Fibroblast of the aortic adventitia (primary cell): ENCODE measurements at regions not wholly inside any gene's neighbourhood (a gene's known extent, or its start where the extent isn't known, plus 50 kb on each side); places are given as distances from the start of the nearest gene placed in this dataset.
"Not testable (repeated sequence)": the region's sequence is repeated elsewhere in the genome, so short reads cannot be mapped to it uniquely, and the experiment has no call there.

Experiments used
- DNase-seq: peaks from one replicate; pipeline ENCODE4 v3.0.0-alpha.2; 2010; ENCODE audit warnings: low read depth
- H3K4me3 ChIP-seq: 2 replicates; pipeline ENCODE4 v1.5.1; 2011; ENCODE audit warnings: low read depth, mild to moderate bottlenecking, control low read depth, low read length, moderate library complexity
- TF ChIP-seq, protein P1 (sequence below): IDR thresholded peaks from 2 replicates; pipeline ENCODE4 v1.5.1; 2011; ENCODE audit warnings: mild to moderate bottlenecking, low read length, control low read depth, inconsistent platforms; ENCODE audit not compliant: insufficient read depth

DNA sequence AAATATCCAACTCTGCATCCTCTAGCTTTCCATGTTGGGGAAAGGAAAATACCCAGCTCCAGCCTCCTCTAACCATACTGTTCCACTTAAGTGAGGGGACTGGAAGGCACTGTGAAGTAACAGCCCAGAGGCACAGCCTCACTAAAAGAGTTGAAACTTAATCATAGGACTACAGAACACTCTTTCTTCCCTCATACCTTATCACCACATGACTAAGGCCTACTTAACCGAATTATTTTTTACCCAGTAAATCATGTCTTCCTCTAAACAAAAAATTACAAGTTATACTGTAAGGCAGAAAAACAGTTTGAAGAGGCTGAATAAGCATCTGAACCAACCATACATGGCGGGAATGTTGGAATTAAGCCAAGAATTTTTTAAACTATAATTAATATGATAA lies 207.4 kb upstream of the MME start:
- no peak overlapping the region for H3K4me3 ChIP-seq
- TF ChIP-seq, protein P1, sequence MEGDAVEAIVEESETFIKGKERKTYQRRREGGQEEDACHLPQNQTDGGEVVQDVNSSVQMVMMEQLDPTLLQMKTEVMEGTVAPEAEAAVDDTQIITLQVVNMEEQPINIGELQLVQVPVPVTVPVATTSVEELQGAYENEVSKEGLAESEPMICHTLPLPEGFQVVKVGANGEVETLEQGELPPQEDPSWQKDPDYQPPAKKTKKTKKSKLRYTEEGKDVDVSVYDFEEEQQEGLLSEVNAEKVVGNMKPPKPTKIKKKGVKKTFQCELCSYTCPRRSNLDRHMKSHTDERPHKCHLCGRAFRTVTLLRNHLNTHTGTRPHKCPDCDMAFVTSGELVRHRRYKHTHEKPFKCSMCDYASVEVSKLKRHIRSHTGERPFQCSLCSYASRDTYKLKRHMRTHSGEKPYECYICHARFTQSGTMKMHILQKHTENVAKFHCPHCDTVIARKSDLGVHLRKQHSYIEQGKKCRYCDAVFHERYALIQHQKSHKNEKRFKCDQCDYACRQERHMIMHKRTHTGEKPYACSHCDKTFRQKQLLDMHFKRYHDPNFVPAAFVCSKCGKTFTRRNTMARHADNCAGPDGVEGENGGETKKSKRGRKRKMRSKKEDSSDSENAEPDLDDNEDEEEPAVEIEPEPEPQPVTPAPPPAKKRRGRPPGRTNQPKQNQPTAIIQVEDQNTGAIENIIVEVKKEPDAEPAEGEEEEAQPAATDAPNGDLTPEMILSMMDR: no peak
- no peak for DNase-seq

DNA sequence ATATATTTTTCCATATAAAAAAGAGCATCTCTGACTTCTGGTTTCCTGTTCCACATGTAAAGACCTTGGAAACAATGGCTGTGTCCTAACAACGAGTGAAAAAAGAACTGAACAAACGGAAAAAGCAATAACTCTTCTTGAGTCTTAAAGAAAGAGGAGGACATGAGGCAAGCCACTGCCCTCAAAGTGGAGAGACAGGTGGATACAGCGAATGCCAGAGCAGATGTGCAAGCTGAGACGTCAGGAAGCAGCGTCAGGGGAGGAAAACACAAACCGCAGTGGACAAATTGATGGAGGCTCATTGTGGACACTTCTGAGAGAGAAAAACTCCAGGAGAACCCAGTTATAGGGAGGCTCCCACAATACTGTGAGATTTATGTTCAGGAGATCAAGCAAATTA lies 208.0 kb upstream of the MME start:
- TF ChIP-seq, protein P1: no peak
- DNase-seq: no peak
- H3K4me3 ChIP-seq: no peak overlapping the region

DNA sequence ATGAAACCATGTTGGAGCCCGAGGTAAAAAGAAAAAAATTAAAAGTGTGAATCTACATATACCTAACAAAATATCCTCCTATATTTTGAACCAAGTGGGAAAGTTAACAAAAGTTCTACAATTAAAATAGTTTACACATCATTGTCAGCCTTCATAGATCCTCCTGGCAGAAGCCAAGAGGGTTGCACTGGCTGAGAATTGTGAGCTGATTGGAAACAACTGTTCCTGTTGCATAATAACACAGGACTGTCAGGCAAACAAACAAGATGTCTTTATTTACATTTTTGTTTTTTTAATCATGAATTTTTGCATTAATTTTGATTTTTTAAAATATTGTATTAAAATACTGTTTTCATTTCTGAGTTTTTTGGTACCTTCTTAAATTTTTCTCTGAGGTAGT lies 215.2 kb upstream of the MME start:
- no peak for DNase-seq
- H3K4me3 ChIP-seq: no peak overlapping the region
- TF ChIP-seq, protein P1: no peak

DNA sequence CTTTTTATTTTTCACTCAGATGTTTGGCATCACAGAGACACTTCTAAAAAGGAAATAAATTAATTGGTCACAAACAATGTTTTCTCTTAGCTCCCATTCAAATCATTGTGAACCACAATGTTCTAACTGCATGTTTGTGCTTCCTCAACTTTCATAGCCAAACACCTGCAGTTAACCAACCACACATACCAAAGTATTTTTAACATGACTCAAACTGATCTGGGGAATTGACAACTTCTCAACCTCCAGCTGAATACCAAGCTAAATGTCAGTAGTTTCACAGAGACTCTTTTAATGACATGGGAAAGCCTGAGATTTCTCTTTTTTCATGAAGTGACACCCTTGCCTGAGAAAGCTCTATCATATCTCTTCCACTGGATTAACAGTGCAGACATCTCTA lies 217.9 kb upstream of the MME start:
- no peak for DNase-seq
- TF ChIP-seq, protein P1: no peak
- no peak overlapping the region for H3K4me3 ChIP-seq

DNA sequence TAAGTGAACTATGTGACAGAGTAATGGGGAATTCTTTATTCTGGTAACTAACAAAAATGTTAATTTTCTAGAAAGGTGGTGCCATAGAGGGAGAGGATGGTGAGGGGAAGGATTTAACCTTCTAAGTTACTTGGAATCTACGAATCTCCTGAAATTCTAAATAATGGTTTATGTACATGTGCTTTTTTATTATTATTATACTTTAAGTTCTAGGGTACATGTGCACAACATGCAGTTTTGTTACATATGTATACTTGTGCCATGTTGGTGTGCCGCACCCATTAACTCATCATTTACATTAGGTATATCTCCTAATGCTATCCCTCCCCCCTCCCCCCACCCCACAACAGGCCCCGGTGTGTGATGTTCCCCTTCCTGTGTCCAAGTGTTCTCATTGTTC lies 227.1 kb upstream of the MME start:
- DNase-seq, H3K4me3 ChIP-seq: not testable (repeated sequence)

DNA sequence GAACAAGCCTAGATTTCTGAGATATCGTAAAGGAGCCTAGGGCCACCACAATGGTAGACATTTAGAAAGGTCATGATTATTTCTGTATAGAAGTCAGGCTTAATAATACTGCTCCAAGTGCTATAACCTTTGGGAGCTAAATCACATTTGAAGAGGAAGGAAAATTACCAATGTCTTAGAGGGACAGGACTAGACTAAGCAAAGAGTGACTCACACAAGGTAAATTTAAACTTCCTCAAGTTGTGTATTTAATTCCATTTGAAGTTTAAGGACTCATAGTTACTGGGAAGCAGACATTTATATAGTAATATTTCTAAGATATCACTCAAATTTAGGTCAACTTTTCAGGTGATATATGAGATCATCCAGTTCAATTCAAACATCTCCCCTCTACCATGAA lies 227.6 kb upstream of the MME start:
- TF ChIP-seq, protein P1: no peak
- DNase-seq: no peak
- no peak overlapping the region for H3K4me3 ChIP-seq

DNA sequence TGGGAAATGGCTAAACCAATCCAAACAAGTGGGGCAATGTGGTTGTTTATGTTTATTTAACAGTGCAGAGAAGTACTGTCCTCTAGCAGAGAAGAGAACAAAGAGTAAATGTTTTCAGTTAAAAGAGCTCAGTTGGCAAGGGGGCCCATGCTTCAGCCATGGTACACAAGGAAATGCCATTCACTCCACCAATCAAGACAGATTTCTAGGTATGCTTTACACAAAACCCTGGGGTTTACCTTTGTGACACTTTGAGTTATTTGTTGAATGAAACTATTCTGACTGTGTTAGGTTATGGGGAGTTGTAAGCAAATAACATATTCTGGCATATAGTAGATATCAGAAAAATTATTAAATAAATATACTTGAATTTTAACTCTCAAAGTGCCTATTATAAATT lies 228.5 kb upstream of the MME start:
- no peak for DNase-seq
- TF ChIP-seq, protein P1: no peak
- no peak overlapping the region for H3K4me3 ChIP-seq
